ENCODE measurements at regions not wholly inside any gene's neighbourhood (a gene's known extent, or its start where the extent isn't known, plus 50 kb on each side); places are given as distances from the start of the nearest gene placed in this dataset.

DNA sequence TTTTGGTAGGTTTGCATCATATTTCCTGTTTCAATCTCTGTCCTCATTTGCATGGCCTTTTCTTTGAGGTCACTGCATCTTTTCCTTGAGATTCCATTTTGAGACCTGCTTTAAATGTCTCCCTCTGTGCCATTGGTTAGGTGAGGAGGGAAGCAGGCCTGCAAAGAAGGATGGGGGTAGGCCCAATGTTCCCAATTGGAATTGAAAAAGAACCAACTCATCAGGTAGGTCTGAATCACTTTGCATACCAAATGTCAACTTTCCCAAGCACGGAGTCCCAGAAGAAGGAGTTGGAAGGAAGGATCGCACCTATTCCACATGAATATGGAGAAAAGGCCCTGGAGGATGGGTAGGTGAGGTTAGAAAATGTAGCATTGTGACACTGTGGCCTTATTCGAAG, 318.5 kb downstream of the BLID start:
- no peak for DNase-seq (ENCODE audit: low read depth, low spot score)
- no peak for ATAC-seq
- intact Hi-C loops (cut with micrococcal nuclease): no loop called here
- no peak overlapping the region for H3K27ac ChIP-seq (ENCODE audit: low read depth, low read length)
- H3K27me3 ChIP-seq (ENCODE audit: insufficient read depth, low read length): no peaks in the 10 kb centered on the region
- H2AFZ ChIP-seq (ENCODE audit: low read depth, low read length, poor library complexity, severe bottlenecking): no peak overlapping the region
- H3K9ac ChIP-seq (ENCODE audit: low read length): no peak overlapping the region
- ChIA-PET POLR2A (no interaction called here), CTCF (no interaction called here), RAD21 (ENCODE audit: low non-redundant PET in 1 of 2, low total read pairs in 2 of 2, uncharacterized antibody in 2 of 2, unreplicated experiment in 2 of 2) (no interaction called here)
- H3K9me2 ChIP-seq (ENCODE audit: insufficient read depth): no peaks in the 10 kb centered on the region
- no peaks in the 10 kb centered on the region for H3K36me3 ChIP-seq (ENCODE audit: control insufficient read depth in 1 of 2, insufficient read depth in 2 of 2, low read length in 2 of 2)
- no TSS peak for BruUV-seq (replicated peaks)
- no peaks in the 10 kb centered on the region for H3K79me2 ChIP-seq (ENCODE audit: insufficient read depth, low read length)
- no peaks in the 10 kb centered on the region for H3K9me3 ChIP-seq (ENCODE audit: control insufficient read depth in 1 of 2, insufficient read depth in 1 of 2, low read depth in 1 of 2, low read length in 2 of 2)
- TF ChIP-seq YY1 (IDR thresholded peaks at IDR 0.05; ENCODE audit: extremely low read depth, insufficient replicate concordance, low read depth, low read length) (no peak), ZFX (IDR thresholded peaks at IDR 0.05) (no peak), ZNF274 (IDR thresholded peaks at IDR 0.05; ENCODE audit: low read depth, low read length) (no peak), CEBPB (IDR thresholded peaks at IDR 0.05; ENCODE audit: low read depth) (no peak), SIN3A (IDR thresholded peaks at IDR 0.05; ENCODE audit: low read depth) (no peak), POLR2A (IDR thresholded peaks at IDR 0.05; ENCODE audit: borderline replicate concordance, extremely low read depth, insufficient read depth, insufficient read length) (no peak), SP1 (IDR thresholded peaks at IDR 0.05; ENCODE audit: low read depth) (no peak)
- TF ChIP-seq, protein P1, sequence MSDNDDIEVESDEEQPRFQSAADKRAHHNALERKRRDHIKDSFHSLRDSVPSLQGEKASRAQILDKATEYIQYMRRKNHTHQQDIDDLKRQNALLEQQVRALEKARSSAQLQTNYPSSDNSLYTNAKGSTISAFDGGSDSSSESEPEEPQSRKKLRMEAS (IDR thresholded peaks at IDR 0.05): no peak
- TF ChIP-seq, protein P2, sequence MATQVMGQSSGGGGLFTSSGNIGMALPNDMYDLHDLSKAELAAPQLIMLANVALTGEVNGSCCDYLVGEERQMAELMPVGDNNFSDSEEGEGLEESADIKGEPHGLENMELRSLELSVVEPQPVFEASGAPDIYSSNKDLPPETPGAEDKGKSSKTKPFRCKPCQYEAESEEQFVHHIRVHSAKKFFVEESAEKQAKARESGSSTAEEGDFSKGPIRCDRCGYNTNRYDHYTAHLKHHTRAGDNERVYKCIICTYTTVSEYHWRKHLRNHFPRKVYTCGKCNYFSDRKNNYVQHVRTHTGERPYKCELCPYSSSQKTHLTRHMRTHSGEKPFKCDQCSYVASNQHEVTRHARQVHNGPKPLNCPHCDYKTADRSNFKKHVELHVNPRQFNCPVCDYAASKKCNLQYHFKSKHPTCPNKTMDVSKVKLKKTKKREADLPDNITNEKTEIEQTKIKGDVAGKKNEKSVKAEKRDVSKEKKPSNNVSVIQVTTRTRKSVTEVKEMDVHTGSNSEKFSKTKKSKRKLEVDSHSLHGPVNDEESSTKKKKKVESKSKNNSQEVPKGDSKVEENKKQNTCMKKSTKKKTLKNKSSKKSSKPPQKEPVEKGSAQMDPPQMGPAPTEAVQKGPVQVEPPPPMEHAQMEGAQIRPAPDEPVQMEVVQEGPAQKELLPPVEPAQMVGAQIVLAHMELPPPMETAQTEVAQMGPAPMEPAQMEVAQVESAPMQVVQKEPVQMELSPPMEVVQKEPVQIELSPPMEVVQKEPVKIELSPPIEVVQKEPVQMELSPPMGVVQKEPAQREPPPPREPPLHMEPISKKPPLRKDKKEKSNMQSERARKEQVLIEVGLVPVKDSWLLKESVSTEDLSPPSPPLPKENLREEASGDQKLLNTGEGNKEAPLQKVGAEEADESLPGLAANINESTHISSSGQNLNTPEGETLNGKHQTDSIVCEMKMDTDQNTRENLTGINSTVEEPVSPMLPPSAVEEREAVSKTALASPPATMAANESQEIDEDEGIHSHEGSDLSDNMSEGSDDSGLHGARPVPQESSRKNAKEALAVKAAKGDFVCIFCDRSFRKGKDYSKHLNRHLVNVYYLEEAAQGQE (IDR thresholded peaks at IDR 0.05; ENCODE audit: low read depth): no peak
- H3K4me1 ChIP-seq (ENCODE audit: control insufficient read depth in 1 of 2, insufficient read depth in 2 of 2, low read length in 2 of 2): no peaks in the 10 kb centered on the region
- H3K4me2 ChIP-seq (ENCODE audit: low read length): no peak overlapping the region
- H4K20me1 ChIP-seq (ENCODE audit: insufficient read depth): no peaks in the 10 kb centered on the region
- H3K4me3 ChIP-seq (replicated peaks in 1 of 2; ENCODE audit: low read depth in 1 of 2, low read length in 2 of 2): no peak overlapping the region

All from HCT116 (cell line).